IMR-90 (cell line): ENCODE measurements at regions not wholly inside any gene's neighbourhood (a gene's known extent, or its start where the extent isn't known, plus 50 kb on each side); places are given as distances from the start of the nearest gene placed in this dataset.

Experiments
- ATAC-seq: fragments of 200-7000 bp; cut with Tn5 transposase; 2 replicates; pipeline ENCODE4 v1.9.1; 2020; ENCODE audit warnings: low read depth, mild to moderate bottlenecking, moderate library complexity
- BruUV-seq: library from RNA; stranded (reverse); fragments of 400-500 nt; replicated peaks from 2 replicates; lab custom pipeline; 2021; lab: Mats Ljungman, UMichigan
- CTCF ChIA-PET: fragments of 300-600 bp; formaldehyde crosslinking; extraction: SDS; loops from one replicate; lab custom pipeline; 2021; ENCODE audit warnings: antibody characterized with exemption; lab: Yijun Ruan, JAX
- POLR2A ChIA-PET: fragments of 300-600 bp; sonication (Branson Sonifier 250); formaldehyde crosslinking; loops from one replicate; lab custom pipeline; 2022; ENCODE audit warnings: antibody characterized with exemption; ENCODE audit not compliant: unreplicated experiment; lab: Charles Lee
- DNase-seq: peaks from one replicate; pipeline ENCODE4 v3.0.0; 2013
- H2AFZ ChIP-seq: replicated peaks from 2 replicates; pipeline ENCODE3; 2013; ENCODE audit warnings: low read length, mild to moderate bottlenecking; ENCODE audit not compliant: poor library complexity
- H2AK5ac ChIP-seq: 2 replicates; pipeline ENCODE4 v1.6.1; 2013; ENCODE audit warnings: low read depth, low read length, inconsistent platforms
- H2AK9ac ChIP-seq: replicated peaks from 2 replicates; pipeline ENCODE3; 2013; ENCODE audit warnings: mild to moderate bottlenecking, low read depth, low read length, moderate library complexity; ENCODE audit not compliant: poor library complexity
- H2BK120ac ChIP-seq: 2 replicates; pipeline ENCODE4 v1.6.1; 2013; ENCODE audit warnings: low read depth, low read length, inconsistent platforms
- H2BK15ac ChIP-seq: 3 replicates; pipeline ENCODE4 v1.6.1; 2013; ENCODE audit warnings: low read depth, low read length, inconsistent platforms
- H2BK20ac ChIP-seq: 2 replicates; pipeline ENCODE4 v1.6.1; 2013; ENCODE audit warnings: low read depth, mild to moderate bottlenecking, inconsistent platforms, low read length, moderate library complexity
- H2BK5ac ChIP-seq: 2 replicates; pipeline ENCODE4 v1.6.1; 2013; ENCODE audit warnings: mild to moderate bottlenecking, low read depth, low read length, inconsistent platforms; ENCODE audit not compliant: poor library complexity, severe bottlenecking
- H3K14ac ChIP-seq: replicated peaks from 2 replicates; pipeline ENCODE4 v1.6.1; 2013; ENCODE audit warnings: low read depth, low read length, inconsistent platforms
- H3K18ac ChIP-seq: 2 replicates; pipeline ENCODE4 v1.6.1; 2013; ENCODE audit warnings: low read depth, low read length, control low read depth
- H3K23ac ChIP-seq: 2 replicates; pipeline ENCODE4 v1.6.1; 2013; ENCODE audit warnings: low read depth, low read length, inconsistent platforms
- H3K27ac ChIP-seq: 2 replicates; pipeline ENCODE4 v1.5.1; 2013; ENCODE audit warnings: mild to moderate bottlenecking, control low read depth, low read length; ENCODE audit not compliant: insufficient read depth
- H3K27me3 ChIP-seq: 2 replicates; pipeline ENCODE4 v1.6.1; 2013; ENCODE audit warnings: low read length; ENCODE audit not compliant: control insufficient read depth, insufficient read depth
- H3K36me3 ChIP-seq: 2 replicates; pipeline ENCODE4 v1.6.1; 2013; ENCODE audit warnings: low read length, mixed read lengths; ENCODE audit not compliant: control insufficient read depth, insufficient read depth
- H3K4ac ChIP-seq: 2 replicates; pipeline ENCODE4 v1.6.1; 2013; ENCODE audit warnings: low read depth, low read length, inconsistent platforms
- H3K4me1 ChIP-seq: 2 replicates; pipeline ENCODE4 v1.6.1; 2013; ENCODE audit warnings: low read length, mixed read lengths; ENCODE audit not compliant: control insufficient read depth, insufficient read depth
- H3K4me2 ChIP-seq: 2 replicates; pipeline ENCODE4 v1.6.1; 2013; ENCODE audit warnings: low read depth, mild to moderate bottlenecking, control low read depth, low read length, moderate library complexity
- H3K4me3 ChIP-seq: 2 replicates; pipeline ENCODE4 v1.5.1; 2013; ENCODE audit warnings: low read depth, mild to moderate bottlenecking, control low read depth, low read length, moderate library complexity; ENCODE audit not compliant: insufficient read depth
- H3K56ac ChIP-seq: 2 replicates; pipeline ENCODE4 v1.6.1; 2013; ENCODE audit warnings: low read length, inconsistent platforms; ENCODE audit not compliant: insufficient read depth; ENCODE audit errors: extremely low read depth
- H3K79me1 ChIP-seq, 2 experiments: 2 replicates each; pipeline ENCODE4 v1.6.1; 2013; ENCODE audit warnings: low read length in 2 of 2, inconsistent platforms in 1 of 2, low read depth in 1 of 2
- H3K9ac ChIP-seq: 2 replicates; pipeline ENCODE4 v1.6.1; 2013; ENCODE audit warnings: low read depth, low read length, control low read depth
- H3K9me1 ChIP-seq: 2 replicates; pipeline ENCODE4 v1.6.1; 2013; ENCODE audit warnings: low read length, inconsistent platforms; ENCODE audit not compliant: insufficient read depth
- H3K9me3 ChIP-seq: 2 replicates; pipeline ENCODE4 v1.6.1; 2013; ENCODE audit warnings: low read length; ENCODE audit not compliant: control insufficient read depth, insufficient read depth
- H4K20me1 ChIP-seq: 2 replicates; pipeline ENCODE4 v1.6.1; 2013; ENCODE audit warnings: low read length, inconsistent platforms; ENCODE audit not compliant: insufficient read depth
- H4K5ac ChIP-seq: 2 replicates; pipeline ENCODE4 v1.6.1; 2013; ENCODE audit warnings: mild to moderate bottlenecking, low read depth, low read length, control low read depth
- H4K8ac ChIP-seq, 2 experiments: 2 replicates each; pipeline ENCODE4 v1.6.1; 2013; ENCODE audit warnings: low read depth in 2 of 2, low read length in 2 of 2, control low read depth in 1 of 2, inconsistent platforms in 1 of 2
- H4K91ac ChIP-seq: 2 replicates; pipeline ENCODE4 v1.6.1; 2013; ENCODE audit warnings: low read depth, low read length, inconsistent platforms; ENCODE audit not compliant: insufficient read depth
- BHLHE40 ChIP-seq: fragments of 150-350 bp; IDR thresholded peaks from 2 replicates; pipeline ENCODE4 v1.6.1; 2016; ENCODE audit warnings: mild to moderate bottlenecking, low read depth, low read length
- RAD21 ChIP-seq: IDR thresholded peaks from 2 replicates; pipeline ENCODE4 v1.6.1; 2012; ENCODE audit warnings: low read length, improper control_type of control experiment
- SMC3 ChIP-seq: fragments of 150-350 bp; IDR thresholded peaks from 2 replicates; pipeline ENCODE4 v1.6.1; 2016; ENCODE audit warnings: low read depth, mild to moderate bottlenecking, antibody characterized with exemption, low read length, moderate library complexity
- WGBS, 2 experiments: methylation state at CpG; one replicate each; pipeline versions ENCODE4 v1.1.5 to v1.1.7; 2013; ENCODE audit warnings: missing lambda C conversion rate in 2 of 2; ENCODE audit not compliant: insufficient read length in 1 of 2; ENCODE audit errors: extremely low coverage in 2 of 2; 5-methylcytosine and 5-hydroxymethylcytosine counted together
- dilution Hi-C: fragments of 300-500 bp; cut with HindIII; formaldehyde crosslinking; loops from one replicate; pipeline ENCODE4 v1.14.3; 2018; ENCODE audit warnings: low sequenced_read_pairs; ENCODE audit not compliant: unreplicated experiment
- in situ Hi-C: fragments of 300-500 bp; cut with MboI; formaldehyde crosslinking; loops from 3 replicates; pipeline ENCODE4 v1.14.3; 2019; ENCODE audit warnings: low sequenced_read_pairs, inconsistent platforms, mixed read lengths
- intact Hi-C: fragments of 100-400 bp; cut with micrococcal nuclease; formaldehyde crosslinking; loops from 2 replicates; pipeline ENCODE4 v1.10.0; 2022

DNA sequence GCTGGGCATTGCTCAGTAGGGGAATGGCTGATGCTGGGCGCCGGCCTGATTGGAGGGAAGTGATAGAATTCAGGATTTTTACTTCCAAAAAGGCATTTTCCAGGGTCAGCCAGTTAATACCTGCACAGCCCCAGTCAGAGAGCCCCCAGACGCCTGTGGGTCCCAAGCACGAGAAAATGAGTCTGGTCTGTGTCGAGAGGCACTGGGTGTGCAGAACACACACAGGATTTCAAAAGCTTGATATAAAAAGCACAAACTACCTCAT is 164.6 kb upstream of the TNRC6C start:
- no peak overlapping the region for H3K23ac ChIP-seq
- intact Hi-C loops = no loop called here
- H3K9me1 ChIP-seq = no peaks in the 10 kb centered on the region
- H2BK5ac ChIP-seq = no peak overlapping the region
- H2BK15ac ChIP-seq = no peak overlapping the region
- H2BK20ac ChIP-seq = no peak overlapping the region
- H3K4ac ChIP-seq = no peak overlapping the region
- no peak overlapping the region for H3K18ac ChIP-seq
- DNase-seq (no peak), ATAC-seq (no peak)
- H3K4me2 ChIP-seq = no peak overlapping the region
- H3K27me3 ChIP-seq = peaks cover 58% of the 10 kb centered on the region
- ChIA-PET CTCF (no interaction called here), POLR2A (no interaction called here)
- no peaks in the 10 kb centered on the region for H3K79me1 ChIP-seq
- no TSS peak for BruUV-seq
- no peak overlapping the region for H4K91ac ChIP-seq
- H3K27ac ChIP-seq = no peak overlapping the region
- H3K4me1 ChIP-seq = no peaks in the 10 kb centered on the region
- H4K8ac ChIP-seq = no peak overlapping the region
- no peak overlapping the region for H2BK120ac ChIP-seq
- no peak overlapping the region for H2AK5ac ChIP-seq
- no peak overlapping the region for H3K14ac ChIP-seq
- dilution Hi-C loops = no loop called here
- no peak overlapping the region for H2AK9ac ChIP-seq
- H3K9ac ChIP-seq = no peak overlapping the region
- H3K56ac ChIP-seq = no peak overlapping the region
- no peak overlapping the region for H3K4me3 ChIP-seq
- in situ Hi-C loops = no loop called here
- no peak overlapping the region for H2AFZ ChIP-seq
- WGBS, 2 experiments = no CpG with 5 or more reads among the region's 5 CpGs
- no peaks in the 10 kb centered on the region for H3K9me3 ChIP-seq
- H4K20me1 ChIP-seq = no peaks in the 10 kb centered on the region
- no peak for TF ChIP-seq RAD21
- no peak for TF ChIP-seq SMC3
- no peak for TF ChIP-seq BHLHE40
- no peaks in the 10 kb centered on the region for H3K36me3 ChIP-seq
- no peak overlapping the region for H4K5ac ChIP-seq
